Epithelial cell of esophagus (primary cell): ENCODE measurements at regions not wholly inside any gene's neighbourhood (a gene's known extent, or its start where the extent isn't known, plus 50 kb on each side); places are given as distances from the start of the nearest gene placed in this dataset.

Experiments
- DNase-seq: peaks from one replicate; pipeline ENCODE4 v3.0.0; 2010; ENCODE audit warnings: low read depth
- H3K4me3 ChIP-seq: 2 replicates; pipeline ENCODE4 v1.5.1; 2011; ENCODE audit warnings: mild to moderate bottlenecking, low read length, control low read depth
- CTCF ChIP-seq: IDR thresholded peaks from 2 replicates; pipeline ENCODE4 v1.5.1; 2011; ENCODE audit warnings: low read depth, mild to moderate bottlenecking, low read length, control low read depth, inconsistent platforms; ENCODE audit not compliant: insufficient read depth; ENCODE audit errors: missing control alignments

GRCh38 chr5:74543162-74543995, 97.1 kb downstream of the ENC1 start:
- H3K4me3 ChIP-seq = no peak overlapping the region
- TF ChIP-seq CTCF = no peak
- DNase-seq = peak; percentile 97

GRCh38 chr5:74542482-74542881, 98.0 kb downstream of the ENC1 start:
- no peak overlapping the region for H3K4me3 ChIP-seq
- TF ChIP-seq CTCF = no peak
- DNase-seq = peak; percentile 85

- H3K4me3 ChIP-seq = no peak overlapping the region
- peak; percentile 59 for DNase-seq
- TF ChIP-seq CTCF = no peak
Observed at GRCh38 chr5:74541381-74541781, 99.1 kb downstream of the ENC1 start.

GRCh38 chr5:74540622-74541021, 99.9 kb downstream of the ENC1 start:
- no peak for DNase-seq
- H3K4me3 ChIP-seq = no peak overlapping the region
- TF ChIP-seq CTCF = no peak

GRCh38 chr5:74539986-74540385, 100.5 kb downstream of the ENC1 start:
- no peak for DNase-seq
- H3K4me3 ChIP-seq = no peak overlapping the region
- no peak for TF ChIP-seq CTCF

- TF ChIP-seq CTCF = no peak
- DNase-seq = peak; percentile 44
- H3K4me3 ChIP-seq = no peak overlapping the region
Observed at GRCh38 chr5:74538206-74538661, 102.3 kb downstream of the ENC1 start.

GRCh38 chr5:74536658-74537057, 103.9 kb downstream of the ENC1 start:
- TF ChIP-seq CTCF = no peak
- DNase-seq = no peak
- H3K4me3 ChIP-seq = no peak overlapping the region
